GM21723 (cell line): ENCODE measurements at regions not wholly inside any gene's neighbourhood (a gene's known extent, or its start where the extent isn't known, plus 50 kb on each side); places are given as distances from the start of the nearest gene placed in this dataset.
A peak's percentile ranks its signal among the peaks of the same experiment; 100 is the strongest.

ENCODE experiments used
- ATAC-seq: cut with Tn5 transposase; IDR thresholded peaks from one replicate; pipeline ENCODE4 v1.9.1; 2021; ENCODE audit warnings: mild to moderate bottlenecking, moderate library complexity; ENCODE audit not compliant: unreplicated experiment

GRCh38 chr6:99867026-99867425 is 127.0 kb downstream of the MCHR2 start:
- no peak for ATAC-seq

GRCh38 chr6:99868074-99868702 is 125.8 kb downstream of the MCHR2 start:
- peak; percentile 96 for ATAC-seq
